NCI-H187 (cell line): ENCODE measurements at regions not wholly inside any gene's neighbourhood (a gene's known extent, or its start where the extent isn't known, plus 50 kb on each side); places are given as distances from the start of the nearest gene placed in this dataset.

ENCODE experiments used
- DNase-seq, 2 experiments: peaks; one replicate each; lab custom pipeline; 2025; lab: John Stamatoyannopoulos, UW

- no peak for DNase-seq
Measured at GRCh38 chr3:67870477-67870876, 216.1 kb upstream of the SUCLG2 start.

GRCh38 chr3:67866571-67866970 is 212.2 kb upstream of the SUCLG2 start:
- no peak for DNase-seq

- DNase-seq = no peak
Measured at GRCh38 chr3:67864587-67865183, 210.3 kb upstream of the SUCLG2 start.

GRCh38 chr3:67863869-67864268 is 209.5 kb upstream of the SUCLG2 start:
- no peak for DNase-seq

GRCh38 chr3:67860429-67860828 is 206.0 kb upstream of the SUCLG2 start:
- no peak for DNase-seq

- DNase-seq = no peak
Measured at GRCh38 chr3:67858492-67858891, 204.1 kb upstream of the SUCLG2 start.

GRCh38 chr3:67856718-67857117 is 202.3 kb upstream of the SUCLG2 start:
- no peak for DNase-seq

GRCh38 chr3:67854663-67855062 is 200.3 kb upstream of the SUCLG2 start:
- DNase-seq = no peak

- DNase-seq = no peak
Measured at GRCh38 chr3:67853520-67853919, 199.1 kb upstream of the SUCLG2 start.

- no peak for DNase-seq
Measured at GRCh38 chr3:67848299-67848698, 193.9 kb upstream of the SUCLG2 start.

- no peak for DNase-seq
Measured at GRCh38 chr3:67846166-67846565, 191.8 kb upstream of the SUCLG2 start.

GRCh38 chr3:67832817-67833216 is 178.4 kb upstream of the SUCLG2 start:
- DNase-seq = no peak

GRCh38 chr3:67831262-67831661 is 176.8 kb upstream of the SUCLG2 start:
- DNase-seq = no peak

GRCh38 chr3:67828486-67829010 is 174.1 kb upstream of the SUCLG2 start:
- no peak for DNase-seq

GRCh38 chr3:67821135-67821534 is 166.7 kb upstream of the SUCLG2 start:
- DNase-seq = no peak

GRCh38 chr3:67819447-67819846 is 165.0 kb upstream of the SUCLG2 start:
- DNase-seq = no peak

- no peak for DNase-seq
Measured at GRCh38 chr3:67809370-67809935, 155.0 kb upstream of the SUCLG2 start.

- DNase-seq = no peak
Measured at GRCh38 chr3:67808906-67809305, 154.5 kb upstream of the SUCLG2 start.

GRCh38 chr3:67804578-67804977 is 150.2 kb upstream of the SUCLG2 start:
- no peak for DNase-seq

GRCh38 chr3:67804089-67804488 is 149.7 kb upstream of the SUCLG2 start:
- no peak for DNase-seq

- no peak for DNase-seq
Measured at GRCh38 chr3:67798412-67798811, 144.0 kb upstream of the SUCLG2 start.

- no peak for DNase-seq
Measured at GRCh38 chr3:67791620-67792019, 137.2 kb upstream of the SUCLG2 start.

GRCh38 chr3:67790043-67790442 is 135.6 kb upstream of the SUCLG2 start:
- no peak for DNase-seq

- no peak for DNase-seq
Measured at GRCh38 chr3:67788396-67788795, 134.0 kb upstream of the SUCLG2 start.
